Hindlimb muscle (tissue), 1 donor: ENCODE measurements at regions not wholly inside any gene's neighbourhood (a gene's known extent, or its start where the extent isn't known, plus 50 kb on each side); places are given as distances from the start of the nearest gene placed in this dataset.
"Not testable (repeated sequence)": the region's sequence is repeated elsewhere in the genome, so short reads cannot be mapped to it uniquely, and the experiment has no call there.

Experiments
- DNase-seq: peaks from one replicate; pipeline ENCODE4 v3.0.0-alpha.2; 2013

GRCh38 chr9:62837254-62837911, 1647.5 kb downstream of the SPATA31A7 start:
- DNase-seq: peak; percentile 3

GRCh38 chr9:62838024-62838718, 1648.3 kb downstream of the SPATA31A7 start:
- peak; percentile 65 for DNase-seq

GRCh38 chr9:62839168-62839567, 1649.3 kb downstream of the SPATA31A7 start:
- not testable (repeated sequence) for DNase-seq

GRCh38 chr9:62843145-62843544, 1653.3 kb downstream of the SPATA31A7 start:
- not testable (repeated sequence) for DNase-seq

GRCh38 chr9:62843706-62844290, 1654.0 kb downstream of the SPATA31A7 start:
- DNase-seq: not testable (repeated sequence)

GRCh38 chr9:62844681-62845185, 1654.9 kb downstream of the SPATA31A7 start:
- not testable (repeated sequence) for DNase-seq

GRCh38 chr9:62848258-62848657, 1658.4 kb downstream of the SPATA31A7 start:
- not testable (repeated sequence) for DNase-seq

- DNase-seq: not testable (repeated sequence)
Measured at GRCh38 chr9:62849991-62850390, 1660.2 kb downstream of the SPATA31A7 start.

GRCh38 chr9:62857280-62857679, 1667.4 kb downstream of the SPATA31A7 start:
- not testable (repeated sequence) for DNase-seq

- not testable (repeated sequence) for DNase-seq
Measured at GRCh38 chr9:62858240-62858639, 1668.4 kb downstream of the SPATA31A7 start.

GRCh38 chr9:62860939-62861860, 1671.4 kb downstream of the SPATA31A7 start:
- DNase-seq: not testable (repeated sequence)

GRCh38 chr9:62862180-62862579, 1672.3 kb downstream of the SPATA31A7 start:
- DNase-seq: not testable (repeated sequence)

- DNase-seq: not testable (repeated sequence)
Measured at GRCh38 chr9:62863319-62863718, 1673.5 kb downstream of the SPATA31A7 start.

GRCh38 chr9:62863867-62864266, 1674.0 kb downstream of the SPATA31A7 start:
- DNase-seq: not testable (repeated sequence)

- DNase-seq: peak; percentile 10
Measured at GRCh38 chr9:62864481-62865469, 1674.9 kb downstream of the SPATA31A7 start.

GRCh38 chr9:62869061-62869460, 1679.2 kb downstream of the SPATA31A7 start:
- DNase-seq: not testable (repeated sequence)

- not testable (repeated sequence) for DNase-seq
Measured at GRCh38 chr9:62871765-62872164, 1681.9 kb downstream of the SPATA31A7 start.

GRCh38 chr9:62874213-62874612, 1684.4 kb downstream of the SPATA31A7 start:
- not testable (repeated sequence) for DNase-seq

GRCh38 chr9:62874745-62875599, 1685.1 kb downstream of the SPATA31A7 start:
- not testable (repeated sequence) for DNase-seq

GRCh38 chr9:62877552-62877951, 1687.7 kb downstream of the SPATA31A7 start:
- DNase-seq: not testable (repeated sequence)
